Caco-2 (cell line): ENCODE measurements at regions not wholly inside any gene's neighbourhood (a gene's known extent, or its start where the extent isn't known, plus 50 kb on each side); places are given as distances from the start of the nearest gene placed in this dataset.

Experiments
- BruUV-seq: library from RNA; stranded (reverse); fragments of 400-500 nt; replicated peaks from 2 replicates; lab custom pipeline; 2021; lab: Mats Ljungman, UMichigan
- CTCF ChIA-PET: fragments of 300-600 bp; sonication (Branson Sonifier 250); formaldehyde crosslinking; loops from one replicate; lab custom pipeline; 2022; ENCODE audit warnings: antibody characterized with exemption; lab: Charles Lee
- POLR2A ChIA-PET: fragments of 300-600 bp; sonication (Branson Sonifier 250); formaldehyde crosslinking; loops from one replicate; lab custom pipeline; 2022; ENCODE audit warnings: antibody characterized with exemption; lab: Charles Lee
- DNase-seq, 2 experiments: peaks; one replicate each; pipeline versions ENCODE4 v3.0.0 to v3.0.0-alpha.2; 2020 to 2022
- H3K27me3 ChIP-seq: replicated peaks from 2 replicates; pipeline ENCODE4 v1.6.0; 2011; ENCODE audit warnings: low read length; ENCODE audit not compliant: control insufficient read depth, insufficient read depth
- H3K36me3 ChIP-seq: 2 replicates; pipeline ENCODE4 v1.5.1; 2011; ENCODE audit warnings: low read length; ENCODE audit not compliant: control insufficient read depth, insufficient read depth
- H3K4me1 ChIP-seq: fragments of 250-450 bp; sonication (Bioruptor Pico); 2 replicates; pipeline ENCODE4 v1.5.1; 2020; ENCODE audit warnings: mild to moderate bottlenecking
- H3K4me3 ChIP-seq: 2 replicates; pipeline ENCODE4 v1.5.1; 2011; ENCODE audit warnings: low read depth, mild to moderate bottlenecking, control low read depth, low read length
- H3K9me3 ChIP-seq: fragments of 250-450 bp; sonication (Bioruptor Pico); 2 replicates; pipeline ENCODE4 v1.5.1; 2020; ENCODE audit warnings: mild to moderate bottlenecking, moderate library complexity
- H3K27ac Mint-ChIP-seq: one replicate; pipeline ENCODE4 v1.8.0; 2022; ENCODE audit warnings: mixed read lengths; ENCODE audit not compliant: unreplicated experiment
- H3K27me3 Mint-ChIP-seq: one replicate; pipeline ENCODE4 v1.8.0; 2022; ENCODE audit warnings: mixed read lengths; ENCODE audit not compliant: insufficient read depth, unreplicated experiment
- H3K36me3 Mint-ChIP-seq: one replicate; pipeline ENCODE4 v1.8.0; 2022; ENCODE audit warnings: mild to moderate bottlenecking, mixed read lengths; ENCODE audit not compliant: insufficient read depth, unreplicated experiment
- H3K4me1 Mint-ChIP-seq: one replicate; pipeline ENCODE4 v1.8.0; 2022; ENCODE audit warnings: low read depth, mixed read lengths; ENCODE audit not compliant: unreplicated experiment
- H3K4me3 Mint-ChIP-seq: one replicate; pipeline ENCODE4 v1.8.0; 2022; ENCODE audit warnings: mild to moderate bottlenecking, moderate library complexity, mixed read lengths; ENCODE audit not compliant: unreplicated experiment
- H3K9me3 Mint-ChIP-seq: one replicate; pipeline ENCODE4 v1.8.0; 2022; ENCODE audit warnings: mixed read lengths; ENCODE audit not compliant: unreplicated experiment
- intact Hi-C: fragments of 100-400 bp; cut with micrococcal nuclease; formaldehyde crosslinking; loops from one replicate; pipeline ENCODE4 v1.10.0; 2022; ENCODE audit not compliant: unreplicated experiment
- TF ChIP-seq, protein P1 (sequence below), 2 experiments: fragments of 200-600 bp in 1 of 2; IDR thresholded peaks; 1 replicate in 1 of 2; 2 replicates in 1 of 2; pipeline versions ENCODE4 v1.5.1 to v1.8.0; 2011 to 2022; ENCODE audit warnings: antibody characterized with exemption in 1 of 2, control low read depth in 1 of 2, inconsistent platforms in 1 of 2, low read depth in 1 of 2, low read length in 1 of 2, mild to moderate bottlenecking in 1 of 2, moderate library complexity in 1 of 2; ENCODE audit not compliant: insufficient read depth in 1 of 2, severe bottlenecking in 1 of 2, unreplicated experiment in 1 of 2

DNA sequence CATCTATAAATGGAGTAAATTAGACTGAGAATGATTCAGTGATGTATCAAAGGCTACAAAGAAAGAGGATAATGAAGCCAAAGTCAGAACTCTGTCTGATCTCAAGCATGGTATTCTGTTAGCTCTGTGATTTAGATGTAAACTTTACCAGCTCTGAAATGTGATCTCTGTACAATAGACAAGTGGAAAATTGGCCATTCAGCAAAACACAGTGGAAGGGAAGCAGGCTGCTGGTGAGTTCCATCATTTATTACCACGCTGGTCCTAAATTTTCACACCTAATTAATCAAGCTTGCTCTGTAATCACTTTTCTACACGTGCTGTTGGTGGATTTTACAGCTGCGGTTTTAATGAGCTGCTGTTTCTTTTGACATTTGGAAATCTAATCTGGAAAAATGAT, 145.1 kb upstream of the OPCML start:
- BruUV-seq = no TSS peak
- no peaks in the 10 kb centered on the region for H3K4me1 Mint-ChIP-seq
- no peaks in the 10 kb centered on the region for H3K36me3 ChIP-seq
- no peak overlapping the region for H3K4me3 Mint-ChIP-seq
- peaks cover 9% of the 10 kb centered on the region for H3K9me3 Mint-ChIP-seq
- H3K9me3 ChIP-seq = 0 out of 2 replicates have a peak, but pooled peaks cover 5% of the 10 kb centered on the region
- ChIA-PET POLR2A (no interaction called here), CTCF (no interaction called here)
- H3K27ac Mint-ChIP-seq = no peak overlapping the region
- no peaks in the 10 kb centered on the region for H3K27me3 ChIP-seq
- intact Hi-C loops = no loop called here
- TF ChIP-seq, protein P1, sequence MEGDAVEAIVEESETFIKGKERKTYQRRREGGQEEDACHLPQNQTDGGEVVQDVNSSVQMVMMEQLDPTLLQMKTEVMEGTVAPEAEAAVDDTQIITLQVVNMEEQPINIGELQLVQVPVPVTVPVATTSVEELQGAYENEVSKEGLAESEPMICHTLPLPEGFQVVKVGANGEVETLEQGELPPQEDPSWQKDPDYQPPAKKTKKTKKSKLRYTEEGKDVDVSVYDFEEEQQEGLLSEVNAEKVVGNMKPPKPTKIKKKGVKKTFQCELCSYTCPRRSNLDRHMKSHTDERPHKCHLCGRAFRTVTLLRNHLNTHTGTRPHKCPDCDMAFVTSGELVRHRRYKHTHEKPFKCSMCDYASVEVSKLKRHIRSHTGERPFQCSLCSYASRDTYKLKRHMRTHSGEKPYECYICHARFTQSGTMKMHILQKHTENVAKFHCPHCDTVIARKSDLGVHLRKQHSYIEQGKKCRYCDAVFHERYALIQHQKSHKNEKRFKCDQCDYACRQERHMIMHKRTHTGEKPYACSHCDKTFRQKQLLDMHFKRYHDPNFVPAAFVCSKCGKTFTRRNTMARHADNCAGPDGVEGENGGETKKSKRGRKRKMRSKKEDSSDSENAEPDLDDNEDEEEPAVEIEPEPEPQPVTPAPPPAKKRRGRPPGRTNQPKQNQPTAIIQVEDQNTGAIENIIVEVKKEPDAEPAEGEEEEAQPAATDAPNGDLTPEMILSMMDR (IDR thresholded peaks at IDR 0.05; ENCODE audit: insufficient read depth in 1 of 2, low read depth in 1 of 2, low read length in 1 of 2, severe bottlenecking in 1 of 2, unreplicated experiment in 1 of 2) = no peak
- no peaks in the 10 kb centered on the region for H3K36me3 Mint-ChIP-seq
- peaks cover 9% of the 10 kb centered on the region for H3K27me3 Mint-ChIP-seq
- H3K4me3 ChIP-seq = no peak overlapping the region
- no peak for DNase-seq
- no peaks in the 10 kb centered on the region for H3K4me1 ChIP-seq

DNA sequence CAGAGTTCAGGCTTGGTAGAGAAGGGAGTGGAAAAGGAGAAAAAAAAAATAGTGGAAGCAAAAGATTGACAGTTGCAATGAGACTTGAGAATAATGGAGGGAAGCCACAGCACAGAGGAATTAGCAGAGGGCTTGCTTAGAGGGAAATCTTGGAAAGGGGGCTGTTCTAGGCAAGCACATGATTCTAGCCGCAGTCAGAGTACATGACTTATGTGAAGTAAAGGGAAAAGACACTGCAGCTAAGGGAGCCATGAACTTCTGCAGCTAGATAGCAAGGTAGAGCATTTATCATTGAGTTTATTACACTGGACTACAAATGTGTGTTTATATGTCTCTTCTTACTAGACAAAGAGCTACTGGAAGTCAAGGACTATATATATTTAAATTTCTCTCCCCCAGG, 144.0 kb upstream of the OPCML start:
- no peak for DNase-seq
- BruUV-seq = no TSS peak
- intact Hi-C loops = no loop called here
- H3K4me3 Mint-ChIP-seq = no peak overlapping the region
- TF ChIP-seq, protein P1 (IDR thresholded peaks at IDR 0.05; ENCODE audit: insufficient read depth in 1 of 2, low read depth in 1 of 2, low read length in 1 of 2, severe bottlenecking in 1 of 2, unreplicated experiment in 1 of 2) = no peak
- no peaks in the 10 kb centered on the region for H3K36me3 Mint-ChIP-seq
- no peaks in the 10 kb centered on the region for H3K4me1 ChIP-seq
- no peaks in the 10 kb centered on the region for H3K36me3 ChIP-seq
- H3K27ac Mint-ChIP-seq = no peak overlapping the region
- H3K9me3 Mint-ChIP-seq = peaks cover 9% of the 10 kb centered on the region
- H3K27me3 ChIP-seq = no peaks in the 10 kb centered on the region
- ChIA-PET CTCF (no interaction called here), POLR2A (no interaction called here)
- peaks cover 8% of the 10 kb centered on the region for H3K27me3 Mint-ChIP-seq
- 0 out of 2 replicates have a peak, but pooled peaks cover 5% of the 10 kb centered on the region for H3K9me3 ChIP-seq
- no peaks in the 10 kb centered on the region for H3K4me1 Mint-ChIP-seq
- H3K4me3 ChIP-seq = no peak overlapping the region

DNA sequence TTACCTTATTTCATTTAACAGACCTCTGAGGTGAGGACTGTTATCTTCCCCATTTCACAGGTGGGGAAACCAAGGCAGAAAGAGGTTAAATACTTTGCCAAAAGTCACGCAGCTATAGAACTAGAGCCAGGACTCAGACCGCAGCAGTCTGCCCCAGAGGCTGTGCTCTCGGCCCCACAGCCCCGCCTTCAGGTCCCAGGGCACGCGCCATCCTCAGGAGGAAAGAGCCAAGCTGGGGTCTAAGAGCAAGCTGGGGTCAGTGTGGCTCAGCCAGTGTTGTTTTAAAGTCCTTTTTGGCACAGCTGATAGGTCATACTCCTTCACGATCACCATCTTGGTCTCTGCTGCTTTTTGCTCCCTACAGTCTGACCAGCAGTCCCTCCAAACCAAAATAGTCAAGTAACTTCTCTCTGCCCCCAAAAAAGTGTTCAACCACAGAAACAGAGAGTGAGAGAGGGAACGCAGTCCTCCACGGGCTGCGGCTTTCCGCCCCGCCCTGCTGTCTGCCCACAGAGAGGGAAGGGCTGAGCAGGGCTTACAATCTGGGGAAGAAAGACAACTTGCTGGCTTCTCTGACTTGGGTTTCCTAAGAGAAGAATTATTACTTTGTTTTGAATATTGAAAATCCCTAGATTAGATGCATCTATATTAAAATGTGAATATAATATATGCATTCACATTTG, 137.2 kb upstream of the OPCML start:
- Mint-ChIP-seq H3K27ac (no peak overlapping the region), H3K9me3 (peaks cover under 1% of the 10 kb centered on the region)
- POLR2A ChIA-PET = no interaction called here

More for the DNA sequence above, 137.2 kb upstream of the OPCML start:
- BruUV-seq = no TSS peak
- TF ChIP-seq, protein P1 (IDR thresholded peaks at IDR 0.05; ENCODE audit: insufficient read depth in 1 of 2, low read depth in 1 of 2, low read length in 1 of 2, severe bottlenecking in 1 of 2, unreplicated experiment in 1 of 2) = no peak
- Mint-ChIP-seq H3K4me3 (no peak overlapping the region), H3K4me1 (no peaks in the 10 kb centered on the region), H3K27me3 (peaks cover under 1% of the 10 kb centered on the region), H3K36me3 (no peaks in the 10 kb centered on the region)
- H3K4me1 ChIP-seq = no peaks in the 10 kb centered on the region
- CTCF ChIA-PET = no interaction called here
- intact Hi-C loops = no loop called here
- no peaks in the 10 kb centered on the region for H3K36me3 ChIP-seq
- H3K27me3 ChIP-seq = no peaks in the 10 kb centered on the region
- no peak for DNase-seq
- H3K9me3 ChIP-seq = no peaks in the 10 kb centered on the region; the same call in 1 of the 2 replicates
- H3K4me3 ChIP-seq = no peak overlapping the region
